GM18867 (cell line): ENCODE measurements at regions not wholly inside any gene's neighbourhood (a gene's known extent, or its start where the extent isn't known, plus 50 kb on each side); places are given as distances from the start of the nearest gene placed in this dataset.
"Not testable (repeated sequence)": the region's sequence is repeated elsewhere in the genome, so short reads cannot be mapped to it uniquely, and the experiment has no call there.

Experiments
- ATAC-seq: cut with Tn5 transposase; IDR thresholded peaks from one replicate; pipeline ENCODE4 v1.9.1; 2021; ENCODE audit warnings: mild to moderate bottlenecking, moderate library complexity; ENCODE audit not compliant: unreplicated experiment

DNA sequence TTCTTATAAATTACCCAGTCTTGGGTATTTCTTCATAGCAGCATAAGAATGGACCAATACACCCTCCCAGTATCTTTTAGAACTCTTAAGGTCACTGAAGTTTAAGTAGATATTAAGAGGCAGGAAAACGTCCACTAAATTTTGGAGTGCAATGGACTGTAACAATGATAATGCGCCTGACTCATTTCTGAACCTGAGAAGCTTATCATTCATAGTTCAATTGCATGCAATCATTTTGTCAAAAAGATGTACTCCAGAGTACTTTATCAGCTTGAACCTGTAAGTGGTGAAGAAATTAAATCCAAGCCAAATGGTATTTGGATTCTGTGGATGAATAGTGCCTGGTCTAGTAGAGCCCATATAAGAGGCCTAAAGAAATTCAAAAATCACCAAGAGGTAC, 196.5 kb upstream of the CDH9 start:
- no peak for ATAC-seq

- ATAC-seq: no peak
Observed at GRCh38 chr5:27221410-27221809, 183.0 kb upstream of the CDH9 start.

DNA sequence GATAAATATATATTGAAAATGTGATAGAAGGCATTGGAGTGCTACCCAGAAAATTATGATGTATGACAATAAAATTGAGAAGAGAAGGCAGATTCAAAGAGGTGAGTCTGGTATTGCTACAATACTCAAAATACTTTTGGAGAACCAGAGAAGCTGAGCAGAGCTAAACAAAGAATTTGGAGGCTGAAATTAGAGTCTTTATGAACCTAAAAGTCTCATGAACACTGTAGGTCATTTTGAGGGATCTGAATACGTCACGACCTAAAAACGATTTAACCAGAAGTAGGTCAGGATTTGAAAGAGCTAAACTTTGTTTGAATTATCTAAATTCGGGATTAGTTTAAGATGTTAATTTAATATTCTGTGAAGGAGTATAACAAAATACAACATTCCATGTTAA, 182.4 kb upstream of the CDH9 start:
- no peak for ATAC-seq

- ATAC-seq: no peak
Observed at GRCh38 chr5:27217977-27218376, 179.6 kb upstream of the CDH9 start.

DNA sequence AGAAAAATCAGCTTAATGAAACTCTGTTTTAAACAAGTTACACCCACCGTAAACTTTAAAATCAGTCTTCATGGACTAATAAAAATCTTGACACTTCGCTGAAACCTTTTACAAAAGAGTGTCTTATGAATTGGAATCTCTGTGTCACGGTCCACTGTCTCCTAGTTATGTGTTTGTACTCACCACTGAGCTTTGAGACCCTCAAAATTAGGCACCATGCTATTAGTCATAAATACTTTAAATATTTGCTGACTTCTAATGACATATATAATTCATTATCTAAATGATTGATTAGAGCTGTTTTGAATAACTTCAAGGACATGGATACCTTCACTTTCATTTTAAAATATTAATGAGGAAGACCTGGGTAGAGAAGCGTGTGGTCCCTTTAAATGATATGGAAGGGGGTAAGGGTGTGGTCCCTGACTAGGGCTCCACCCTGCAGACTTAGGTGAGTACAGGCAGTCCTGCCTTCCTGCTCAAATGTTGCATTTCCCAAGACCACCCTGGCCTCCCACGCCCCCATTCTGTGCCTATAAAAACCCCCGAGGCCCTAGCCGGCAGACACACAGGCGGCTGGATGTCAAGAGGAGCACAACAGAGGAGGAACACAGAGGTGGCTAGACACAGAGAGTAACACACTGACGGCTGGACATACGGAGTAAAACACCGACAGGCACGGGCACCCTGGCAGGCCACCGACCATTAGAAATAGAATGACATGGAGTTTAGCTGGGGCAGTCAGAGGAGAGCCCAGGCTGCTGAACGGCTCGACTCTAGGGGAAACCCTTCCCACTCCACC, 179.0 kb upstream of the CDH9 start:
- no peak for ATAC-seq

- ATAC-seq: no peak
Observed at GRCh38 chr5:27216367-27216950, 178.1 kb upstream of the CDH9 start.

DNA sequence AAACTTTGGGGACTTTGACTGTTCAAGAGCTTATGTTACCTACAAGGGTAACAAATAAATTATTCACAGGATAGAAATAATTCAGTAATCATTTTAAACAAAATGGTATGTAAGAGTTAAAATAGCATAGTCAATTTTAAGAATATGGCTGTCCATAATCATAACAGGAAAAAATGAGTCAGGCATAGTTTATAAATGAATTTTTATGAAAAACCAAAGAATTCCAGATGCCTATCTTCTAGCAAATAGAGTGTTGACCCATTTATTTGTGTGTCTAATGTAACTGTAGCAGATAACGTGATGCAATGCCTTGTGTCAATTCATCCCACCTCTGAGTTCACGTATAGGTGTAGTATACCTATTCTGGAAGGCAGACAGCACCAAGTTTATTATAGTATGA, 169.7 kb upstream of the CDH9 start:
- ATAC-seq: no peak

GRCh38 chr5:27191786-27192510, 153.6 kb upstream of the CDH9 start:
- no peak for ATAC-seq

GRCh38 chr5:27172693-27173092, 134.3 kb upstream of the CDH9 start:
- ATAC-seq: no peak

DNA sequence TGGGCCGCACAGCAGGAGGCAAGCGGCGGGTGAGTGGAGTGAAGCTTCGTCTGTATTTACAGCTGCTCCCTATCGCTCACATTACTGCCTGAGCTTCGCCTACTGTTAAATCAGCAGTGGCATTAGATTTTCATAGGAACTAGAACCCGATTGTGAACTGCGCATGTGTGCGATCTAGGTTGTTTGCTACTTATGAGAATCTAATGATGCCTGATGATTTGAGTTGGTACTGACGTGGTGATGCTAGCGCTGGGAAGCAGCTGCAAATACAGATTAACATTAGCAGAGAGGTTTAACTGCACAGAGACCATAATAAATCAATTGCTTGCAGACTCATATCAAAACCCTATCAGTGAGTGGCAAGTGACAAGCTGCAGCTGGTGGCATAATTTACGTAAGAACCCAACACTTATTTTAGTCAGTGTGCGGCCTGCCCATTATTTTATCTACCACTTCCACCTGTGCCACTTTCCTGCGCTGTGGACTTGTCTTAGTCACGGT, 133.4 kb upstream of the CDH9 start:
- no peak for ATAC-seq

DNA sequence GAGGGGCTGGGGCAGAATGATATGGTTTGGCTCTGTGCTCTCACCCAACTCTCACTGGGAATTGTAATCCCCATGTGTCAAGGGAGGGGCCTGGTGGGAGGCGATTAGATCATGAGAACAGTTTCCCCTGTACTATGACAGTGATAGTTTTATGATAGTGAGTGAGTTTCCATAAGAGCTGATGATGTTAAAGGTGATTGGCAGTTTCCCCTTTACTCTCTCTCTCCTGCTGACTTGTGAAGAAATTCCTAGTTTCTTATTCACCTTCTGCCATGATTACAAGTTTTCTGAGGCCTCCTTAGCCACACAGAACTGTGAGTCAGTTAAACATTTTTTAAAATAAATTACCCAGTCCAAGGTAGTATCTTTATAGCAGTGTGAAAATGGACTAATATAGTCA, 120.4 kb upstream of the CDH9 start:
- ATAC-seq: no peak

DNA sequence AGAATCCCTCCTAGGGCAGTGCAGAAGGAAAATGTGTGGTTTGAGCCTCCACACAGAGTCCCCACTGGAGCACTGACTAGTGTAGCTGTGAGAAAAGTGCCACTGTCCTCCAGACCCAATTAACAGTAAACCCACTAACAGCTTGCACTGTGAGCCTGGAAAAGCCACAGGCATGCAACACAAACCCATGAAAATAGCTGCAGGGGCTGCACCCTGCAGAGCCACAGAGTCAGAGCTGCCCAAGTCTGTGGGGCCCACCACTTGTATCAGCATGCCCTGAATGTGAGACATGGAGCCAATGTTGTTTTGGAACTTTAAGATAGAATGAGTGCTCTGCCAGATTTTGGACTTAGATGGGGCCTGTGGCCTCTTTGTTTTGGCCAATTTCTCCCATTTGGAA, 119.8 kb upstream of the CDH9 start:
- ATAC-seq: no peak

DNA sequence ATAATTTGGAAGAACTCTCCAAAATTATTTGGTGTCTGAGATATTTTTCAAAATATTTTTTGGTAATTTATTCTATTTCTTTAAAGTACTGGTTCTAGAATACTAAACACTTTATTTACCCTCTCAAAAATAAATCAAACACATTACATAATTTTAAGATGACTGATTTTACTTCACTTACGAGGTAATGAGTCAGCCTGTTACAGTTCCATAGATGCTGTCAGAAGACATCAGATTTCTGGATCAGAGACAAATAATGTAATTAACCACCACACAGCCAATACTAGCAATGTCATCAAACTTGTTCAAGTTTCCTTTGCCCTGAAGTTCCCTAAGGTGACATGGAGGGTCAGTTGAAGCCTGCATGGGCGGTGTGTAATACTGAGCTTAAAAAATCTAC, 106.1 kb upstream of the CDH9 start:
- ATAC-seq: no peak

- ATAC-seq: no peak
Observed at GRCh38 chr5:27140831-27141230, 102.4 kb upstream of the CDH9 start.

- no peak for ATAC-seq
Observed at GRCh38 chr5:27130587-27130986, 92.2 kb upstream of the CDH9 start.

DNA sequence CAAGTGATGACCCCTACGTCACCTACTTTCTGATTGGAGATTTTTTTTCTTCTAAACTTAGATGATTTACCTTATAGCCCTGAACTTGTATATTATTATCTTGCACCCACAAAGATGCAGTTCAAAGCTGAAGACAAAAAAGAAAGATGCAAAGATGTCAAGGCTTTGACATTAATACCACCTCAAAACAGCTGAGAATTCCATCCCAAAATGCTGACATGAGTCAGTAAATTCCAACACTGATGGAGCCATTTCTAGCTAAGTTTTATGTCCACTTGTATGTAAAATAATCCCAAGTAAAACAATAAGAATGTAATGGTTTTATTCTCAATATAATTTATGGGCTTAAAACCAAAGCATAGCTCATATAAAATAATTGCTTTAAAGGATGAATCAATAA, 91.5 kb upstream of the CDH9 start:
- ATAC-seq: no peak

DNA sequence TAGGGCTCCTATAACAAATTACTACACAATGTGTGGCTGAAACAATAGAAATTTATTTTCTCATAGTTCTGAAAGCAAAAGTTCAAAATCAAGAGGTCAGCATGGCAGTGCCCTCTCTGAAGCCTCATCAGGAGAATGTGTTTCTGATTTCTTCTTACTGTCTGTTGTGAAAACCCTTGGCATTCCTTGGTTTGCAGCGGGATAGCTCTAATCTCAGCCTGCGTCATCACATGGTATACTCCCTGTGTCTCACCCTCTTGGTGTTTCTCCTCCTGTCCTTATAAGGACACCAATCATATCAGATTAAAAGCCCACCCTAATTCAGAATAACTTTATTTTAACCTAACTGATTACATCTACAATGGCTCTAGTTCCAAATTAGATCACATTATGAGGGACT, 87.5 kb upstream of the CDH9 start:
- no peak for ATAC-seq

DNA sequence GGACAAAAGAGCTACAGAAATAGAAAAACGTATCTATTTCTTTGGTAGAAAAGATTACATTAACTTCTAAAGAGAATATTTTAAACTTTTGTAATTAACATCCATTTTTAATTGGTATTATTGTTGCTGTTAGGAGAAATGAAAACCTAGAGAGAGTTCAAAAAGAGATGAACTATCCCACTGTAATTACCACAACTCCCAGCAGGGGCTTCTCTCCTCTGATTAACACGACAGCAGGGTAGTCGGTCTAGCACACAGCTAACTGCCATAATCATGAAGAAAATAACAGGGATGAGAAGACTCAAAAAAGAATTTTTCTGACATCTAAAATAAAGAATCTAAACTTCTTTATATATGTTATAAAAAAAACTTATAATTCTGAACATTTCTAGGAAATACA, 86.2 kb upstream of the CDH9 start:
- ATAC-seq: no peak

DNA sequence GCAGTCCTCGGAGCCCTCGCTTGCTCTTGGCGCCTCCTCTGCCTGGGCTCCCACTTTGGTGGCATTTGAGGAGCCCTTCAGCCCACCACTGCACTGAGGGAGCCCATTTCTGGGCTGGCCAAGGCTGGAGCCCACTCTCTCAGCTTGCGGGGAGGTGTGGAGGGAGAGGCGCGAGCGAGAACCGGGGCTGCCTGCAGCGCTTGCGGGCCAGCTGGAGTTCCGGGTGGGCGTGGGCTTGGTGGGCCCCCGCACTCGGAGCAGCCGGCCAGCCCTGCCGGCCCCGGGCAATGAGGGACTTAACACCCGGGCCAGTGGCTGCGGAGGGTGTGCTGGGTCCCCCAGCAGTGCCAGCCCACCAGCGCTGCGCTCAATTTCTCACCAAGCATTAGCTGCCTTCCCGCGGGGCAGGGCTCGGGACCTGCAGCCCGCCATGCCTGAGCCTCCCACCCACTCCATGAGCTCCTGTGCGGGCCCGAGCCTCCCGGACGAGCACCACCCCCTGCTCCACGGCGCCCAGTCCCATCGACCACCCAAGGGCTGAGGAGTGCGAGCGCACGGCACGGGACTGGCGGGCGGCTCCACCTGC, 81.4 kb upstream of the CDH9 start:
- not testable (repeated sequence) for ATAC-seq

- no peak for ATAC-seq
Observed at GRCh38 chr5:27103486-27103885, 65.1 kb upstream of the CDH9 start.

DNA sequence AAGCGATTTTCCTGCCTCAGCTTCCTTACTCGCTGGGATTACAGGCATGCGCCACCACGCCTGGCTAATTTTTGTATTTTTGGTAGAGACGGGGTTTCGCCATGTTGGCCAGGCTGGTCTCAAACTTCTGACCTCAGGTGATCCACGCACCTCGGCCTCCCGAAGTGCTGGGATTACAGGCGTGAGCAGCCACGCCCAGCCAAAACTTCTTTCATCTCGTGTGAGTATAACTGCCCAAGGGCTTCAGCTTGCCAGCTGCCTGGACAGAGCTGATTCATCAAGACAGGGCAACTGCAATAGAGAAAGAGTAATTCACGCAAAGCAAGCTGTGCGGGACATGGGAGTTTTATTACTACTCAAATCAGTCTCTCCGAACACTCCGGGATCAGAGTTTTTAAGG, 57.4 kb upstream of the CDH9 start:
- not testable (repeated sequence) for ATAC-seq

- no peak for ATAC-seq
Observed at GRCh38 chr5:27093279-27093678, 54.9 kb upstream of the CDH9 start.
